ENCODE measurements at regions not wholly inside any gene's neighbourhood (a gene's known extent, or its start where the extent isn't known, plus 50 kb on each side); places are given as distances from the start of the nearest gene placed in this dataset.

GRCh38 chr5:8906303-8906967 lies 639.4 kb downstream of the SEMA5A start:
- no peak for TF ChIP-seq CTCF (IDR thresholded peaks at IDR 0.05)
- no peak for TF ChIP-seq EP300 (IDR thresholded peaks at IDR 0.05)
- TF ChIP-seq POLR2A (IDR thresholded peaks at IDR 0.05): no peak
- no peak for TF ChIP-seq POLR2AphosphoS5 (IDR thresholded peaks at IDR 0.05)
